HG03066 (cell line): ENCODE measurements at regions not wholly inside any gene's neighbourhood (a gene's known extent, or its start where the extent isn't known, plus 50 kb on each side); places are given as distances from the start of the nearest gene placed in this dataset.

ENCODE experiments used
- ATAC-seq: cut with Tn5 transposase; IDR thresholded peaks from one replicate; pipeline ENCODE4 v1.9.1; 2021; ENCODE audit warnings: low read depth; ENCODE audit not compliant: unreplicated experiment

GRCh38 chr13:50344717-50345116, 329.5 kb downstream of the KCNRG start:
- ATAC-seq = no peak

- no peak for ATAC-seq
These were observed 330.6 kb downstream of the KCNRG start for GRCh38 chr13:50345804-50346203.

- ATAC-seq = no peak
These were observed 333.1 kb downstream of the KCNRG start for GRCh38 chr13:50348371-50348770.

GRCh38 chr13:50352720-50353480, 337.7 kb downstream of the KCNRG start:
- no peak for ATAC-seq

- no peak for ATAC-seq
These were observed 338.6 kb downstream of the KCNRG start for GRCh38 chr13:50353651-50354415.

- ATAC-seq = peak; percentile 57
These were observed 340.6 kb downstream of the KCNRG start for GRCh38 chr13:50355797-50356196.

GRCh38 chr13:50357136-50357535, 341.9 kb downstream of the KCNRG start:
- no peak for ATAC-seq

GRCh38 chr13:50357586-50358118, 342.4 kb downstream of the KCNRG start:
- no peak for ATAC-seq

- ATAC-seq = no peak
These were observed 343.2 kb downstream of the KCNRG start for GRCh38 chr13:50358231-50359040.

GRCh38 chr13:50359041-50359367, 343.8 kb downstream of the KCNRG start:
- no peak for ATAC-seq

- ATAC-seq = no peak
These were observed 344.5 kb downstream of the KCNRG start for GRCh38 chr13:50359779-50360178.

- ATAC-seq = no peak
These were observed 345.4 kb downstream of the KCNRG start for GRCh38 chr13:50360637-50361036.

- ATAC-seq = no peak
These were observed 346.0 kb downstream of the KCNRG start for GRCh38 chr13:50361282-50361681.

- peak; percentile 55 for ATAC-seq
These were observed 350.5 kb downstream of the KCNRG start for GRCh38 chr13:50365408-50366391.

- ATAC-seq = peak; percentile 68
These were observed 351.4 kb downstream of the KCNRG start for GRCh38 chr13:50366488-50367174.

- ATAC-seq = no peak
These were observed 354.4 kb downstream of the KCNRG start for GRCh38 chr13:50369646-50370045.

GRCh38 chr13:50370303-50370950, 355.2 kb downstream of the KCNRG start:
- peak; percentile 52 for ATAC-seq

- ATAC-seq = no peak
These were observed 359.3 kb downstream of the KCNRG start for GRCh38 chr13:50374517-50374916.

GRCh38 chr13:50375792-50376191, 360.5 kb downstream of the KCNRG start:
- no peak for ATAC-seq
